Erythroblast (primary cell): ENCODE measurements at regions not wholly inside any gene's neighbourhood (a gene's known extent, or its start where the extent isn't known, plus 50 kb on each side); places are given as distances from the start of the nearest gene placed in this dataset.

Experiments
- GATA1 ChIP-seq: IDR thresholded peaks from 2 replicates; pipeline ENCODE4 v1.6.1; 2011; ENCODE audit warnings: low read depth, mild to moderate bottlenecking, control low read depth, low read length, moderate library complexity
- POLR2A ChIP-seq: IDR thresholded peaks from 2 replicates; pipeline ENCODE4 v1.6.1; 2011; ENCODE audit warnings: mild to moderate bottlenecking, low read length

GRCh38 chr1:95659166-95659565 lies 425.2 kb downstream of the RWDD3 start:
- TF ChIP-seq POLR2A = no peak
- TF ChIP-seq GATA1 = no peak
